Endothelial cell of umbilical vein (primary cell): ENCODE measurements at regions not wholly inside any gene's neighbourhood (a gene's known extent, or its start where the extent isn't known, plus 50 kb on each side); places are given as distances from the start of the nearest gene placed in this dataset.
"Not testable (repeated sequence)": the region's sequence is repeated elsewhere in the genome, so short reads cannot be mapped to it uniquely, and the experiment has no call there.

Source experiments
- BruUV-seq: library from RNA; stranded (reverse); fragments of 400-500 nt; replicated peaks from 2 replicates; lab custom pipeline; 2021; lab: Mats Ljungman, UMichigan
- CTCF ChIA-PET: fragments of 300-600, 350-600 bp; sonication (Branson Sonifier 250); formaldehyde crosslinking; loops from one replicate; lab custom pipeline; 2021; ENCODE audit warnings: antibody characterized with exemption, inconsistent platforms; lab: Charles Lee
- POLR2A ChIA-PET: fragments of 300-600, 350-600 bp; sonication (Branson Sonifier 250); formaldehyde crosslinking; loops from one replicate; lab custom pipeline; 2021; ENCODE audit warnings: antibody characterized with exemption, inconsistent platforms; lab: Charles Lee
- DNase-seq: peaks from one replicate; pipeline ENCODE4 v3.0.0-alpha.2; 2011; ENCODE audit warnings: low read depth, low spot score
- FAIRE-seq: peaks from 2 replicates; lab custom pipeline; 2011; peaks lifted over from hg19 to GRCh38; lab: Jason Lieb, UNC
- H2AFZ ChIP-seq: 2 replicates; pipeline ENCODE4 v1.6.0; 2012; ENCODE audit warnings: low read depth, low read length, control low read depth, inconsistent platforms
- H3K27ac ChIP-seq: 2 replicates; pipeline ENCODE4 v1.5.1; 2011; ENCODE audit warnings: low read depth, mild to moderate bottlenecking, control low read depth, low read length, moderate library complexity; ENCODE audit not compliant: insufficient read depth
- H3K27me3 ChIP-seq, 2 experiments: 2 replicates each; pipeline versions ENCODE4 v1.6.0 to v1.6.1; 2011; ENCODE audit warnings: low read length in 2 of 2, mixed read lengths in 1 of 2; ENCODE audit not compliant: control insufficient read depth in 2 of 2, insufficient read depth in 2 of 2
- H3K36me3 ChIP-seq, 2 experiments: 2 replicates in 1 of 2; 3 replicates in 1 of 2; pipeline ENCODE4 v1.5.1; 2011; ENCODE audit warnings: low read length in 2 of 2, mild to moderate bottlenecking in 1 of 2, moderate library complexity in 1 of 2; ENCODE audit not compliant: control insufficient read depth in 2 of 2, insufficient read depth in 2 of 2; ENCODE audit errors: extremely low read depth in 1 of 2
- H3K4me1 ChIP-seq: 3 replicates; pipeline ENCODE4 v1.5.1; 2011; ENCODE audit warnings: mild to moderate bottlenecking, low read length; ENCODE audit not compliant: control insufficient read depth, insufficient read depth; ENCODE audit errors: extremely low read depth
- H3K4me2 ChIP-seq: 2 replicates; pipeline ENCODE4 v1.6.1; 2011; ENCODE audit warnings: low read length, control low read depth, mixed read lengths; ENCODE audit not compliant: insufficient read depth
- H3K4me3 ChIP-seq, 3 experiments: fragments of 200-600 bp in 1 of 3; sonication (generic), shearing (Covaris generic) in 1 of 3; replicated peaks in 1 of 3; 2 replicates each; pipeline ENCODE4 v1.5.1; 2011 to 2016; ENCODE audit warnings: control low read depth in 3 of 3, low read length in 3 of 3, mild to moderate bottlenecking in 2 of 3, inconsistent platforms in 1 of 3, low read depth in 1 of 3, moderate library complexity in 1 of 3; ENCODE audit not compliant: insufficient read depth in 1 of 3
- H3K79me2 ChIP-seq: 2 replicates; pipeline ENCODE4 v1.6.0; 2012; ENCODE audit warnings: low read length, inconsistent platforms; ENCODE audit not compliant: control insufficient read depth, insufficient read depth
- H3K9ac ChIP-seq: replicated peaks from 2 replicates; pipeline ENCODE3; 2011; ENCODE audit warnings: low read length, control low read depth; ENCODE audit not compliant: insufficient read depth; ENCODE audit errors: extremely low read depth
- H3K9me1 ChIP-seq: replicated peaks from 3 replicates; pipeline ENCODE4 v1.6.0; 2011; ENCODE audit warnings: mild to moderate bottlenecking, low read length; ENCODE audit not compliant: control insufficient read depth, insufficient read depth; ENCODE audit errors: extremely low read depth
- H3K9me3 ChIP-seq: replicated peaks from 2 replicates; pipeline ENCODE4 v1.5.1; 2012; ENCODE audit warnings: low read length, inconsistent platforms; ENCODE audit not compliant: control insufficient read depth, insufficient read depth
- H4K20me1 ChIP-seq: replicated peaks from 2 replicates; pipeline ENCODE3; 2011; ENCODE audit warnings: mild to moderate bottlenecking, low read length; ENCODE audit not compliant: control insufficient read depth, insufficient read depth; ENCODE audit errors: extremely low read depth
- CTCF ChIP-seq, 2 donors: IDR thresholded peaks; 1 replicate in 1 of 2; 2 replicates in 1 of 2; pipeline ENCODE4 v1.5.1; 2011; ENCODE audit warnings: low read length in 2 of 2, mild to moderate bottlenecking in 2 of 2, moderate library complexity in 2 of 2, control low read depth in 1 of 2, inconsistent platforms in 1 of 2, low read depth in 1 of 2; ENCODE audit not compliant: insufficient read depth in 1 of 2; ENCODE audit errors: extremely low read depth in 1 of 2
- EZH2 ChIP-seq: IDR thresholded peaks from 2 replicates; pipeline ENCODE4 v1.6.1; 2012; ENCODE audit warnings: borderline replicate concordance, low read depth, mild to moderate bottlenecking, moderate library complexity, low read length, inconsistent platforms; ENCODE audit not compliant: severe bottlenecking
- FOS ChIP-seq: IDR thresholded peaks from 2 replicates; pipeline ENCODE4 v1.6.1; 2011; ENCODE audit warnings: mild to moderate bottlenecking, low read length, moderate library complexity, borderline replicate concordance; ENCODE audit not compliant: insufficient read depth
- GATA2 ChIP-seq: IDR thresholded peaks from 2 replicates; pipeline ENCODE4 v1.7.0; 2011; ENCODE audit warnings: low read depth, mild to moderate bottlenecking, moderate library complexity, mixed read lengths, low read length; ENCODE audit not compliant: insufficient read length, insufficient read depth
- MYC ChIP-seq: IDR thresholded peaks from one replicate; pipeline ENCODE4 v1.6.1; 2011; ENCODE audit warnings: mild to moderate bottlenecking, low read depth, low read length
- POLR2A ChIP-seq: IDR thresholded peaks from 2 replicates; pipeline ENCODE4 v1.6.1; 2012; ENCODE audit warnings: low read depth, mild to moderate bottlenecking, control low read depth, low read length
- POLR2AphosphoS5 ChIP-seq: IDR thresholded peaks from 2 replicates; pipeline ENCODE4 v1.6.1; 2012; ENCODE audit warnings: low read depth, mild to moderate bottlenecking, control low read depth, low read length, moderate library complexity; ENCODE audit not compliant: insufficient read depth
- dilution Hi-C: fragments of 300-500 bp; cut with MboI; formaldehyde crosslinking; loops from one replicate; pipeline ENCODE4 v1.15.0; 2019; ENCODE audit warnings: low sequenced_read_pairs; ENCODE audit not compliant: extremely low pct_ligation_motif_present
- intact Hi-C: fragments of 100-400 bp; cut with micrococcal nuclease; formaldehyde crosslinking; loops from one replicate; pipeline ENCODE4 v1.10.0; 2022

GRCh38 chr16:27627136-27627535 lies 77.2 kb downstream of the KATNIP start:
- DNase-seq (no peak), FAIRE-seq (no peak)
- H3K4me3 ChIP-seq, result no peak overlapping the region
- BruUV-seq, result no TSS peak
- no peaks in the 10 kb centered on the region for H3K27me3 ChIP-seq
- dilution Hi-C loops (no loop called here), intact Hi-C loops (no loop called here)
- H4K20me1 ChIP-seq, result no peaks in the 10 kb centered on the region
- H3K27ac ChIP-seq, result no peak overlapping the region
- H3K4me1 ChIP-seq, result peaks cover 2% of the 10 kb centered on the region
- H3K9me1 ChIP-seq, result no peaks in the 10 kb centered on the region
- no peak overlapping the region for H3K4me2 ChIP-seq
- H3K36me3 ChIP-seq, result peaks cover 0 to 2% of the 10 kb centered on the region in 2 experiments
- no peak overlapping the region for H3K9ac ChIP-seq
- no peak for TF ChIP-seq GATA2
- TF ChIP-seq CTCF (IDR thresholded peaks at IDR 0.05; ENCODE audit: extremely low read depth in 1 of 2, insufficient read depth in 1 of 2, low read depth in 1 of 2, low read length in 2 of 2), result no peak
- no peak for TF ChIP-seq POLR2A
- no peak overlapping the region for H2AFZ ChIP-seq
- POLR2A ChIA-PET, result no interaction called here
- H3K79me2 ChIP-seq, result no peaks in the 10 kb centered on the region
- no peaks in the 10 kb centered on the region for H3K9me3 ChIP-seq
- CTCF ChIA-PET, result interaction anchor here (0.8 kb wide), 1 partner anchor 13 kb away, joined by 3 read pairs; no protein-coding TSS in a partner anchor

GRCh38 chr16:27628241-27628942 lies 78.4 kb downstream of the KATNIP start:
- ChIA-PET CTCF (interaction anchor here (1.7 to 4.6 kb wide), 2 partner anchors 12 to 442 kb away, joined by 5 to 23 read pairs; no protein-coding TSS in a partner anchor), POLR2A (no interaction called here)
- DNase-seq (no peak), FAIRE-seq (no peak)
- peaks cover 0 to 2% of the 10 kb centered on the region in 2 experiments for H3K36me3 ChIP-seq
- no peaks in the 10 kb centered on the region for H4K20me1 ChIP-seq
- H3K9me1 ChIP-seq, result no peaks in the 10 kb centered on the region
- H3K9ac ChIP-seq, result no peak overlapping the region
- BruUV-seq, result no TSS peak
- no peaks in the 10 kb centered on the region for H3K79me2 ChIP-seq
- H3K9me3 ChIP-seq, result no peaks in the 10 kb centered on the region
- no peak overlapping the region for H3K27ac ChIP-seq
- H3K27me3 ChIP-seq, result no peaks in the 10 kb centered on the region
- no peak overlapping the region for H3K4me3 ChIP-seq
- no peak overlapping the region for H3K4me2 ChIP-seq
- no peak for TF ChIP-seq EZH2
- no peak for TF ChIP-seq FOS
- TF ChIP-seq MYC, result no peak
- TF ChIP-seq POLR2AphosphoS5, result no peak
- peaks cover 2% of the 10 kb centered on the region for H3K4me1 ChIP-seq
- no peak overlapping the region for H2AFZ ChIP-seq
- dilution Hi-C loops (no loop called here), intact Hi-C loops (no loop called here)

GRCh38 chr16:27628943-27629462 lies 79.1 kb downstream of the KATNIP start:
- DNase-seq, H2AFZ ChIP-seq, POLR2A ChIA-PET, dilution Hi-C loops, H4K20me1 ChIP-seq, H3K4me1 ChIP-seq, H3K9ac ChIP-seq, H3K9me1 ChIP-seq, H3K9me3 ChIP-seq, BruUV-seq, H3K4me3 ChIP-seq, H3K4me2 ChIP-seq, FAIRE-seq, H3K36me3 ChIP-seq, H3K79me2 ChIP-seq, H3K27ac ChIP-seq, H3K27me3 ChIP-seq, intact Hi-C loops: not testable (repeated sequence)
- CTCF ChIA-PET, result interaction anchor here (1.2 to 4.6 kb wide), 3 partner anchors 11 to 442 kb away, joined by 4 to 23 read pairs (median 5); no protein-coding TSS in a partner anchor
